Activated CD4-positive, alpha-beta T cell treated with anti-CD3 and anti-CD28 coated beads for 36 hours (primary cell): ENCODE measurements at regions not wholly inside any gene's neighbourhood (a gene's known extent, or its start where the extent isn't known, plus 50 kb on each side); places are given as distances from the start of the nearest gene placed in this dataset.
A peak's percentile ranks its signal among the peaks of the same experiment; 100 is the strongest.
"Not testable (repeated sequence)": the region's sequence is repeated elsewhere in the genome, so short reads cannot be mapped to it uniquely, and the experiment has no call there.

Experiments used
- ATAC-seq: fragments of 200-7000 bp; cut with Tn5 transposase; one replicate; pipeline ENCODE4 v1.10.0; 2021; ENCODE audit warnings: mild to moderate bottlenecking, moderate library complexity
- CTCF ChIA-PET: fragments of 350-600 bp; sonication (Branson Sonifier 250); formaldehyde crosslinking; loops from one replicate; lab custom pipeline; 2021; ENCODE audit warnings: antibody characterized with exemption; lab: Charles Lee
- POLR2A ChIA-PET: fragments of 350-600 bp; sonication (Branson Sonifier 250); formaldehyde crosslinking; loops from one replicate; lab custom pipeline; 2021; ENCODE audit warnings: antibody characterized with exemption, inconsistent platforms; lab: Charles Lee
- DNase-seq: peaks from one replicate; pipeline ENCODE4 v3.0.0-alpha.2; 2020
- H3K27ac Mint-ChIP-seq: one replicate; pipeline ENCODE4 v1.8.0; 2021; ENCODE audit warnings: mixed read lengths
- H3K27me3 Mint-ChIP-seq: one replicate; pipeline ENCODE4 v1.8.0; 2021; ENCODE audit warnings: mixed read lengths
- H3K36me3 Mint-ChIP-seq: one replicate; pipeline ENCODE4 v1.8.0; 2021; ENCODE audit warnings: low read depth, mixed read lengths
- H3K4me1 Mint-ChIP-seq: one replicate; pipeline ENCODE4 v1.8.0; 2021; ENCODE audit warnings: mixed read lengths
- H3K4me3 Mint-ChIP-seq: one replicate; pipeline ENCODE4 v1.8.0; 2021; ENCODE audit warnings: mild to moderate bottlenecking, moderate library complexity, mixed read lengths
- H3K9me3 Mint-ChIP-seq: one replicate; pipeline ENCODE4 v1.8.0; 2021; ENCODE audit warnings: low read depth, mixed read lengths
- intact Hi-C, 2 experiments: fragments of 100-400 bp; cut with DNase I in 1 of 2; cut with micrococcal nuclease in 1 of 2; formaldehyde crosslinking; loops; one replicate each; pipeline versions ENCODE4 v1.14.2 to v1.15.1; 2022 to 2024; cut with DNase I, micrococcal nuclease

DNA sequence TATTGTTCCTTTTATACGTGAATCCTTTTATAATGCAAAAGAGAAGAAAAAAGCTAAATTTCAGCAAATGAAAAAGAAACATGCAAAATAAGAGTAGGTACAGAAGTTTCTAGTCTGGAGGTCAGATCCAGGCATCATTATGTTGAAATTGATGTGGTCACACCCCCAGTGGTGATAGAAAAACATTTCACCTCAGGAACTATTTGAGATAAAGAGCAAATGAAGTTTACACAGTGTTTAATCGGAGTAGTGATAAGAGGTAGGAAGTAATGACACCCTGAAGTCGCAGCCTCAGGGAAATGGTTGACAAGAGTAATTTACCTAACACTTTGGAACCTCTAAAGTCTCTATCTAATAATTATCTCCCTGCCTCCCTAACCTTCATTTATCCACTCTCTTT is 536.0 kb upstream of the STEAP1 start:
- H3K27ac Mint-ChIP-seq: no peak overlapping the region

DNA sequence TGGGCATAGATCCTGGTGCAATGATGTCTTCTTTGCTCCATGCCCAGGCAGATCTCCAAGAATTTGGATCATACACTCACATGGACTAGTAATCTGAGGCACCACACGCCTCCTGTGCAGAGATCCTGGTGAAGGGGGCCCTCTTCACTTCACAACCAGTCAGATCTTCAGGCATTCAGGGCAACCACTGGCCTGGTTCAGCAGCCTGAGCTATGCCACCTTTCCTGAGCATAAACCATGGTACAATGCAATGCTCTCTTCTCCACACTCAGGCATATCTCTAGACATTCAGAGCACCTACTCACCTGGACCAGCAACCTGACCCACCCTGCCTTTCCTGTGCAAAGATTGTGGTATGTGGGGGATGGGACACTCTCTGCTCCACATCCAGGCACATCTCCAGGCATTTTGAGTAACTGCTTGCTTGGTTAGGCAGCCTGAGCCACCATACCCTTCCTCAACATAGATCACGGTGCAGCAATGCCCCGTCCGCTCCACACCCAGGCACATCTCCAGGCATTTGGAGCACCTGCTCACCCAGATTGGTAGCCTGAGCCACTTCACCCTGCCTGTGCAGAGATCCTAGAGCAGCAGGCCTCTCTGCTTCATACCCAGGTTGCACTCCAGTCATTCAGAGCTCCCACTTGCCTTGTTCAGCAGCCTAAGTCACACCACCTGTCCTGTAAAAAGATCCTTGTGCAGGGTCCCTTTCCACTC is 532.2 kb upstream of the STEAP1 start:
- H3K4me1 Mint-ChIP-seq: peaks cover 26% of the 10 kb centered on the region
- no peak for ATAC-seq
- no peak overlapping the region for H3K4me3 Mint-ChIP-seq
- H3K27me3 Mint-ChIP-seq: no peaks in the 10 kb centered on the region
- CTCF ChIA-PET: interaction anchor here (0.6 to 1.2 kb wide), 3 partner anchors 10 to 282 kb away, joined by 3 to 8 read pairs (median 4); no protein-coding TSS in a partner anchor
- peaks cover 5% of the 10 kb centered on the region for H3K9me3 Mint-ChIP-seq
- no peak overlapping the region for H3K27ac Mint-ChIP-seq
- intact Hi-C loops: loop anchor here in 1 of 2 experiments (2.0 to 5.0 kb wide), 3 partner anchors 655 to 1380 kb away; no protein-coding TSS in a partner anchor
- POLR2A ChIA-PET: no interaction called here
- no peak for DNase-seq
- H3K36me3 Mint-ChIP-seq: no peaks in the 10 kb centered on the region

More for the DNA sequence above, 536.0 kb upstream of the STEAP1 start:
- ChIA-PET CTCF (interaction anchor here (0.6 kb wide), 1 partner anchor 647 kb away, joined by 3 read pairs; no protein-coding TSS in a partner anchor), POLR2A (no interaction called here)
- no peak overlapping the region for H3K4me3 Mint-ChIP-seq
- no peaks in the 10 kb centered on the region for H3K36me3 Mint-ChIP-seq
- intact Hi-C loops: no loop called here
- DNase-seq (no peak), ATAC-seq (no peak)
- peaks cover 18% of the 10 kb centered on the region for H3K4me1 Mint-ChIP-seq
- H3K27me3 Mint-ChIP-seq: no peaks in the 10 kb centered on the region
- H3K9me3 Mint-ChIP-seq: no peaks in the 10 kb centered on the region

DNA sequence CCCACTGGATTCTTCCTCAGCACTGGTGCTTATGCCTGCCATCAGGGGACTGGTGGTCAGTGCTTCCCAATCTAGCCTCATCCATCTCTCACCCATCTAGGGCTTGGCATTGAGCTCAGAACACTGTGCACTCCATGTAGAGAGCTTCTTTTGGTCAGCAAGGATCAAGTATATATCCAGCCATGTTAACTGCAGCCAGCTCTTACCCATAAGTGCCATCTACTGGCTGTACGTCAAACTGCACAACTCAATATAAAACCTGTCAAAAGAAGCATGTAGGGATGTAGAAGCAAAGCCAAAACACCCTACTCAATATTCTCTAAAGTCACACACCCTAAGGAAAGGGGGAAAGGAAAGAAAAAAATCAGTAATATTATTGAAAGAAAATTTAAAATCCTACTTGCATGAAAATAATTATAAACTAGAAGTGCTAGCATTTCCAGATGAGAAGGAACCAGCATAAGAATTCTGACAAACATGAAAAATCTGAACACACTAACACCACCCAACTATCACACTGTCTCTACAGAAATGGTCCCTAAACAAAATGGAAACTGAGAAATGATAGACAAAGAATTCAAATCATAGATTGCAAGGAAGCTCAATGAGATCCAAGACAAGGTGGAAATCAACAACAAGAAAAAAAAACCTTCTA is 531.1 kb upstream of the STEAP1 start:
- CTCF ChIA-PET: interaction anchor here (0.7 to 1.2 kb wide), 6 partner anchors 11 to 1220 kb away, joined by 3 to 8 read pairs (median 4); no protein-coding TSS in a partner anchor
- no peak overlapping the region for H3K4me3 Mint-ChIP-seq
- H3K36me3 Mint-ChIP-seq: no peaks in the 10 kb centered on the region
- no peak overlapping the region for H3K27ac Mint-ChIP-seq
- DNase-seq: peak; percentile 39
- POLR2A ChIA-PET: no interaction called here
- intact Hi-C loops: loop anchor here (1.0 to 5.0 kb wide), 5 partner anchors 656 to 1381 kb away; no protein-coding TSS in a partner anchor
- H3K9me3 Mint-ChIP-seq: peaks cover 5% of the 10 kb centered on the region
- H3K4me1 Mint-ChIP-seq: peaks cover 26% of the 10 kb centered on the region
- ATAC-seq: peak; percentile 87
- no peaks in the 10 kb centered on the region for H3K27me3 Mint-ChIP-seq

DNA sequence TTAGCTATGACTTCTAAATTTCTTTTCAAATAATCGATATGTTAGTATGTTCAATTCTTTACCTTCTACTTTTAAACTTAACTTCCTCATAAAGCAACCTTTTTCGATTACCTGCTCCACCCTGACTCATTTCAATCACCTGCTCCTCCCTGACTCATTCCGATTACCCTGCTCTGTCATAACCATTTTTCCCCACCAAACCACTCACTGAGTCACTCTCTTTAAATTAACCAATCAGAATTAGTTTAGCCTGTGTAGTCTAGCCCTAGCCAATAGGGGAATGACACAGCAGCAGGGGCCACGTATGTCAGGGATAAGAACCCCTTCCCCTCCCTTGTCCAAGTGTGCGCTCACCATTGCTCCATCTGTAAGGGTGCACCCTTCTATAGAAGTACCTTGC is 530.1 kb upstream of the STEAP1 start:
- H3K4me1 Mint-ChIP-seq: peaks cover 24% of the 10 kb centered on the region
- intact Hi-C loops: loop anchor here in 1 of 2 experiments (5.0 kb wide), 2 partner anchors 837 to 1382 kb away; no protein-coding TSS in a partner anchor
- H3K4me3 Mint-ChIP-seq, POLR2A ChIA-PET, H3K27me3 Mint-ChIP-seq, H3K9me3 Mint-ChIP-seq, H3K36me3 Mint-ChIP-seq, H3K27ac Mint-ChIP-seq: not testable (repeated sequence)
- peak; percentile 23 for DNase-seq
- peak; percentile 60 for ATAC-seq
- CTCF ChIA-PET: interaction anchor here (0.7 to 1.1 kb wide), 4 partner anchors 9 to 60 kb away, joined by 3 to 4 read pairs (median 3); no protein-coding TSS in a partner anchor

DNA sequence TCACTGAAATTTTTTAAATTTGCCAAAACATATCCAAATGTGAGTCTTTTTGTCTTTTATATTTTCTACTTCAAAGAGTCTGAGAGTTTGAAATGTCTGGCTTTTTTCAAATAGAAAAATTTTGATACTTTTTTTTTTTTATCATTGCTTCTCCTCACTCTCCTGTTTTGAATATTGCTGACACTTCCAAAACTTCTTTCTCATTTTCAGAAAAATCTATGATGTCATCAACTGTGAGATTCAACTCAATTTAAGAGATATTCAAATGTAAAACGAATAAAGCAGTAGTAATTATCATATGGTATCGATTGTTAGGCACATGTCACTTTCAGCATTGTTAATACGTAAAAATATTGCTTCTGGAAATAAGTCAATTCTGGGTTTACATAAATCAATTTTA is 505.8 kb upstream of the STEAP1 start:
- Mint-ChIP-seq H3K4me1 (no peaks in the 10 kb centered on the region), H3K4me3 (no peak overlapping the region), H3K27me3 (peaks cover 8% of the 10 kb centered on the region), H3K36me3 (no peaks in the 10 kb centered on the region), H3K27ac (no peak overlapping the region), H3K9me3 (no peaks in the 10 kb centered on the region)
- POLR2A ChIA-PET: no interaction called here
- no peak for DNase-seq
- intact Hi-C loops: no loop called here
- ATAC-seq: no peak
- CTCF ChIA-PET: no interaction called here

DNA sequence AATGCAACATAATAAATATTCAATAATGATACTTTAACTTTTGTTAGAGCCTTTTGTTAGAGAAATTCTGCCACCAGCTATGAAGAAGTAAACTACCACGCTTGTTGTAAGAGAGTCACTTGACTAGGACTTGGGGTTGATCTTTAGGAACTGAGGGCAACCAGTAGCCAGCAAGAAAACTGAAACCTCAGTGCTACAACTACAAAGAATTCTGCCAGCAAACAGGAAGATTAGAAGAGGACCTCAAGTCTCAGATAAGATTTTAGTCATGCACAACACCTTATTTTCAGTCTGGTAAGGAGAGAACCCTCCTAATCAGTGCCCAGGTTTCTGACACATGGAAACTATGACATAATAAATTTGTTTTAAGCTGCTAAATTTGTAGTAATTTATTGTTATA is 498.3 kb upstream of the STEAP1 start:
- H3K27me3 Mint-ChIP-seq: no peaks in the 10 kb centered on the region
- ChIA-PET POLR2A (no interaction called here), CTCF (no interaction called here)
- no peak overlapping the region for H3K4me3 Mint-ChIP-seq
- DNase-seq (no peak), ATAC-seq (no peak)
- H3K27ac Mint-ChIP-seq: no peak overlapping the region
- H3K4me1 Mint-ChIP-seq: no peaks in the 10 kb centered on the region
- no peaks in the 10 kb centered on the region for H3K36me3 Mint-ChIP-seq
- intact Hi-C loops: no loop called here
- H3K9me3 Mint-ChIP-seq: no peaks in the 10 kb centered on the region

DNA sequence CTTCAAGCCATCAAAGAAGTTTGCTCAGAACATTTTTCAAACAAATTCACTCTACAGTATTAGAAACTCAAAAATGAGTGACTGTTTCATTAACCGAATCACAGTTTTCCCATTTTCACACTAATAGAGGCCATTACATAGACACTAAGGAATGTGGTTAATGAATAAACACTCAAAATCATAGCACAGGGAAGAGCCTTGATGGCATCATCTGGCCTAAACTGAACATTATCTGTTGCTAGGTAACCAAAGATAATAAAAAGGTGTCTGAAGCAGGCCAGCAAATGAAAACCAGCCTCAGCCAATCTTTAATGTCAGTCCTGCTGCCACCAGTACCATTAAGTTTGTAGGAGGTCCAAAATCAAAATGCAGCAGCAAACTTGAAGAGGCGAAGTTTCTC is 492.4 kb upstream of the STEAP1 start:
- POLR2A ChIA-PET: no interaction called here
- no peak for ATAC-seq

DNA sequence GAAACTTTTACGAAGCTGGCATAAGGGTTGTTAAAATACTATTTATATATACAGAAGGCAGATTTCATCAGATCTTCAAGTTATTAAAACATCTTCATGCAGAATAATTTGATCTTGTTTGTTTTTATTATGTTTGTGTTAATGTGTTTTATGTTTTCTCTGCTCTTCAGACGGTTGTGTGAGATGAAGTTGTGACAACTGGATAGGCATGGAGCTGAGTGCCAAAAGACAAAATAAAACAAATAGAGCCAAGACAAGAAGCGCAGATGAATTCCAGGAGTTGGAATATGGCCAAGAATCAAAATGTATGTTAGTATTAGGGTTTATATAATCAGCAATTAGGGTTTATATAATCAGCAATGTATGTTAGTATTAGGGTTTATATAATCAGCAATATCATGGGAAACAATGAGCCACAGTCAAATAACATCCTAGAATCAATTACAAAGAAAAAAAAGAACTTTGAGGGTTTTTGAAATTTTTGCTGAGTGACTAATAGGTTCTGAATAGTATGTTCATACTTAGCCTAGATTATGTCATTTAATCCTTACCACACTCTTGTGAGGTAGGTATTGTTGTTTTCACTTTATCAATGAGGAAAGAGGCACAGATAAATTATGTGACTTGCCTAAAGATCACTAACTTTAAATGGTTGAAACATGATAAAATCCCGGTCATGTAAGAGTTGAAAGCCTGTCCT is 488.0 kb upstream of the STEAP1 start:
- Mint-ChIP-seq H3K36me3 (no peaks in the 10 kb centered on the region), H3K27ac (no peak overlapping the region), H3K4me1 (no peaks in the 10 kb centered on the region), H3K4me3 (no peak overlapping the region), H3K9me3 (no peaks in the 10 kb centered on the region), H3K27me3 (no peaks in the 10 kb centered on the region)
- intact Hi-C loops: no loop called here
- DNase-seq (no peak), ATAC-seq (no peak)
- POLR2A ChIA-PET: no interaction called here
- CTCF ChIA-PET: no interaction called here

More for the DNA sequence above, 492.4 kb upstream of the STEAP1 start:
- Mint-ChIP-seq H3K9me3 (no peaks in the 10 kb centered on the region), H3K27ac (no peak overlapping the region), H3K36me3 (no peaks in the 10 kb centered on the region), H3K27me3 (no peaks in the 10 kb centered on the region), H3K4me3 (no peak overlapping the region), H3K4me1 (no peaks in the 10 kb centered on the region)
- CTCF ChIA-PET: no interaction called here
- intact Hi-C loops: no loop called here
- DNase-seq: no peak

DNA sequence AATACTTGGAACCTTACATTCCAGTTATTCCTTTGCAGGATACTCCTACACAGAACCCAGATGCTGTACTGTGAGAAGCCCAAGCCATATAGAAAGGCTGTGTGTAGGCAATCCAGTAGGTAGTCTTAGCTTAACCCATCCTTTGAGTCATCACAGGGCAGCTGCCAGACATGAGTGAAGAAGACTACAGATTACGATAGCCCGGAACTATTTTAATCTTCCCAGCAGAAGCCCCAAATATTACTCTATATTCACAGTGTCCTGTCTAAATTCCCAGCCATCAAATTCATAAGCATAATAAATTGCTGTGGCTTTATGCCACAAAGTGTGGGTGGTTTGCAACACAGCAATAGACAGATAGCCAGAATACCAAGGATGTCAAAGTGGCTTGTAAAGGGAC is 474.1 kb upstream of the STEAP1 start:
- ChIA-PET POLR2A (no interaction called here), CTCF (no interaction called here)
- peaks cover 4% of the 10 kb centered on the region for H3K9me3 Mint-ChIP-seq
- intact Hi-C loops: no loop called here
- H3K4me1 Mint-ChIP-seq: no peaks in the 10 kb centered on the region
- no peaks in the 10 kb centered on the region for H3K36me3 Mint-ChIP-seq
- no peak overlapping the region for H3K27ac Mint-ChIP-seq
- no peak for ATAC-seq
- no peak overlapping the region for H3K4me3 Mint-ChIP-seq
- no peak for DNase-seq
- H3K27me3 Mint-ChIP-seq: no peaks in the 10 kb centered on the region

DNA sequence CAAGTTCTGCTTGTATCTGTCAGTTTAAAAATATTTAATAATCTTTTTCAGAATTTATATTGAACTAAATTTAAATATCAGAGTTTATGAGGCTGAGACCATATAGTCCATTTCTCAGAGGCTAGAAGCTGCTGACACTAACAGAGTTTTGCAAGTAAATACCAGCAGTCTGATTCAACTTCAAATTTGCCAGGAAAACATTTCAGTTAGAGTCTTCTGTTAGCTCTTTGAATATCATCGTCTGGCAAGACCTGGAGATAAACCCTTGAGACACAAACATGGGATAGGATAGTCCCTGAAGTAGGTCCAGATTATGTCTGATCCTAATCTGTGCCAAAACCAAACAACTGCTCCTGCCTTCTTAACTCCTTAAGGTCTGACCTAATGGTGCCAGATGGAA is 472.8 kb upstream of the STEAP1 start:
- Mint-ChIP-seq H3K36me3 (no peaks in the 10 kb centered on the region), H3K4me3 (no peak overlapping the region), H3K9me3 (peaks cover 4% of the 10 kb centered on the region), H3K27me3 (no peaks in the 10 kb centered on the region), H3K27ac (no peak overlapping the region), H3K4me1 (no peaks in the 10 kb centered on the region)
- POLR2A ChIA-PET: no interaction called here
- ATAC-seq (no peak), DNase-seq (no peak)
- intact Hi-C loops: no loop called here
- CTCF ChIA-PET: interaction anchor here (0.8 kb wide), 1 partner anchor 13 kb away, joined by 3 read pairs; no protein-coding TSS in a partner anchor

DNA sequence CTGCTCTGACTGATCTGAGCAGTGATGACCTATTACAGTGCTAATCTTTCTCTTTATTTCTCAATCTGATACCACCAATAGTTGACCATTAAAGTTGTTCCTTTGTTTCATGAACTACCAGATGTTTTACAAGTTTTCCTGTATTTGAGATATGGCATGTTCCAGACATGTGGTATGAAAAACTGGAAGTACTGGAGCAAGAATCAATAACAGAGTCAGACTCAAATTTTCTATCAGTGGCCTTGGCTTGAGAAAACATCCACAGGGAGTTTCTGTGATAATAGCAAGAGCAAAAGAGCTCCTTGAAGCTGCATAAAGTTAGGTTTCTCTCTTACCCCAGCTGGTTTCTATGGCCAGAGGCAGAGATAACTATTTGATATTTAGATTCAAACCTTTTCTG is 469.0 kb upstream of the STEAP1 start:
- no peaks in the 10 kb centered on the region for H3K9me3 Mint-ChIP-seq
- DNase-seq: no peak
- H3K4me3 Mint-ChIP-seq: no peak overlapping the region
- ChIA-PET POLR2A (no interaction called here), CTCF (no interaction called here)
- H3K36me3 Mint-ChIP-seq: no peaks in the 10 kb centered on the region
- H3K4me1 Mint-ChIP-seq: no peaks in the 10 kb centered on the region
- H3K27ac Mint-ChIP-seq: no peak overlapping the region
- intact Hi-C loops: no loop called here
- ATAC-seq: no peak
- no peaks in the 10 kb centered on the region for H3K27me3 Mint-ChIP-seq
